WTC11 (cell line): ENCODE measurements at regions not wholly inside any gene's neighbourhood (a gene's known extent, or its start where the extent isn't known, plus 50 kb on each side); places are given as distances from the start of the nearest gene placed in this dataset.

Experiments used
- ATAC-seq: fragments of 200-7000 bp; cut with Tn5 transposase; 2 replicates; pipeline ENCODE4 v1.10.0; 2021; ENCODE audit warnings: mild to moderate bottlenecking, moderate library complexity
- CTCF ChIA-PET: fragments of 300-600 bp; sonication (Branson Sonifier 250); formaldehyde crosslinking; loops from one replicate; lab custom pipeline; 2021; ENCODE audit warnings: antibody characterized with exemption; lab: Charles Lee
- POLR2A ChIA-PET: fragments of 350-600 bp; sonication (Branson Sonifier 250); formaldehyde crosslinking; loops from one replicate; lab custom pipeline; 2021; ENCODE audit warnings: antibody characterized with exemption; lab: Charles Lee
- DNase-seq: peaks from one replicate; pipeline ENCODE4 v3.0.0; 2021; ENCODE audit warnings: low spot score
- H3K27ac Mint-ChIP-seq: 2 replicates; pipeline ENCODE4 v1.8.0; 2021; ENCODE audit warnings: mixed read lengths
- H3K27me3 Mint-ChIP-seq: 2 replicates; pipeline ENCODE4 v1.8.0; 2021; ENCODE audit warnings: low read depth, mild to moderate bottlenecking, moderate library complexity, mixed read lengths
- H3K36me3 Mint-ChIP-seq: 2 replicates; pipeline ENCODE4 v1.8.0; 2021; ENCODE audit warnings: mixed read lengths
- H3K4me1 Mint-ChIP-seq: 2 replicates; pipeline ENCODE4 v1.8.0; 2022; ENCODE audit warnings: mixed read lengths
- H3K4me3 Mint-ChIP-seq: 2 replicates; pipeline ENCODE4 v1.8.0; 2021; ENCODE audit warnings: mild to moderate bottlenecking, moderate library complexity, mixed read lengths
- H3K9me3 Mint-ChIP-seq: 2 replicates; pipeline ENCODE4 v1.8.0; 2021; ENCODE audit warnings: mixed read lengths
- AR ChIP-seq: fragments of 250-450 bp; sonication (Bioruptor Pico); IDR thresholded peaks from 2 replicates; pipeline ENCODE4 v1.9.0; 2021; ENCODE audit warnings: mild to moderate bottlenecking
- ARID4B ChIP-seq: sonication (generic); formaldehyde crosslinking; IDR thresholded peaks from 2 replicates; pipeline ENCODE4 v1.8.0; 2023; ENCODE audit warnings: missing genetic modification reagents, mild to moderate bottlenecking, borderline replicate concordance
- ATF3 ChIP-seq: sonication (generic); formaldehyde crosslinking; conservative IDR thresholded peaks from 2 replicates; pipeline ENCODE4 v1.8.1; 2022; ENCODE audit warnings: mild to moderate bottlenecking, missing genetic modification reagents
- E2F5 ChIP-seq: sonication (generic); formaldehyde crosslinking; IDR thresholded peaks from 2 replicates; pipeline ENCODE4 v1.8.1; 2022; ENCODE audit warnings: mild to moderate bottlenecking, moderate library complexity, missing genetic modification reagents
- FOXP4 ChIP-seq: sonication (generic); formaldehyde crosslinking; IDR thresholded peaks from 2 replicates; pipeline ENCODE4 v1.8.0; 2022; ENCODE audit warnings: mild to moderate bottlenecking, missing genetic modification reagents
- IRF2 ChIP-seq: sonication (generic); formaldehyde crosslinking; IDR thresholded peaks from 2 replicates; pipeline ENCODE4 v1.8.0; 2022; ENCODE audit warnings: low read depth, missing genetic modification reagents, borderline replicate concordance
- JUN ChIP-seq: sonication (generic); formaldehyde crosslinking; IDR thresholded peaks from 2 replicates; pipeline ENCODE4 v1.8.0; 2023; ENCODE audit warnings: mild to moderate bottlenecking, missing genetic modification reagents
- MAX ChIP-seq: sonication (generic); formaldehyde crosslinking; IDR thresholded peaks from 2 replicates; pipeline ENCODE4 v1.8.0; 2022; ENCODE audit warnings: mild to moderate bottlenecking, missing genetic modification reagents
- MYBL2 ChIP-seq: sonication (generic); formaldehyde crosslinking; IDR thresholded peaks from 2 replicates; pipeline ENCODE4 v1.8.1; 2023; ENCODE audit warnings: mild to moderate bottlenecking, moderate library complexity, missing genetic modification reagents
- NR2C2 ChIP-seq: sonication (generic); formaldehyde crosslinking; IDR thresholded peaks from 2 replicates; pipeline ENCODE4 v1.8.0; 2022; ENCODE audit warnings: mild to moderate bottlenecking, missing genetic modification reagents
- OVOL2 ChIP-seq: fragments of 250-450 bp; sonication (Bioruptor Pico); IDR thresholded peaks from 2 replicates; pipeline ENCODE4 v1.9.0; 2021; ENCODE audit warnings: mild to moderate bottlenecking, borderline replicate concordance
- PRDM15 ChIP-seq: sonication (generic); formaldehyde crosslinking; IDR thresholded peaks from 2 replicates; pipeline ENCODE4 v1.8.0; 2022; ENCODE audit warnings: missing genetic modification reagents
- PREB ChIP-seq: sonication (generic); formaldehyde crosslinking; IDR thresholded peaks from 2 replicates; pipeline ENCODE4 v1.8.1; 2022; ENCODE audit warnings: mild to moderate bottlenecking, missing genetic modification reagents, moderate library complexity, borderline replicate concordance
- RELA ChIP-seq: sonication (generic); formaldehyde crosslinking; IDR thresholded peaks from 2 replicates; pipeline ENCODE4 v1.8.1; 2022; ENCODE audit warnings: missing genetic modification reagents, mild to moderate bottlenecking, borderline replicate concordance
- ZBTB21 ChIP-seq: sonication (generic); formaldehyde crosslinking; IDR thresholded peaks from 2 replicates; pipeline ENCODE4 v1.8.1; 2023; ENCODE audit warnings: mild to moderate bottlenecking, missing genetic modification reagents, borderline replicate concordance
- ZMAT4 ChIP-seq: fragments of 250-450 bp; sonication (Bioruptor Pico); IDR thresholded peaks from 2 replicates; pipeline ENCODE4 v1.9.0; 2021; ENCODE audit warnings: mild to moderate bottlenecking
- ZNF121 ChIP-seq: sonication (generic); formaldehyde crosslinking; IDR thresholded peaks from 2 replicates; pipeline ENCODE4 v1.8.0; 2023; ENCODE audit warnings: missing genetic modification reagents

GRCh38 chr14:42732005-42732404 lies 1125.3 kb downstream of the LRFN5 start:
- Mint-ChIP-seq H3K27ac (no peak overlapping the region), H3K4me1 (no peaks in the 10 kb centered on the region), H3K36me3 (no peaks in the 10 kb centered on the region), H3K27me3 (no peaks in the 10 kb centered on the region), H3K9me3 (peaks cover 9% of the 10 kb centered on the region), H3K4me3 (no peak overlapping the region)
- ATAC-seq, result no peak
- TF ChIP-seq ZNF121 (CRISPR knock-in tag), result no peak
- TF ChIP-seq OVOL2 (CRISPR knock-in tag), result no peak
- no peak for TF ChIP-seq NR2C2 (CRISPR knock-in tag)
- no peak for TF ChIP-seq E2F5
- no peak for TF ChIP-seq FOXP4 (CRISPR knock-in tag)
- TF ChIP-seq RELA (CRISPR knock-in tag), result no peak
- DNase-seq, result no peak
- CTCF ChIA-PET, result no interaction called here
- POLR2A ChIA-PET, result no interaction called here

GRCh38 chr14:42731480-42731879 lies 1124.8 kb downstream of the LRFN5 start:
- Mint-ChIP-seq H3K27me3 (no peaks in the 10 kb centered on the region), H3K36me3 (no peaks in the 10 kb centered on the region), H3K4me1 (no peaks in the 10 kb centered on the region), H3K9me3 (peaks cover 10% of the 10 kb centered on the region), H3K4me3 (no peak overlapping the region), H3K27ac (no peak overlapping the region)
- ATAC-seq (no peak), DNase-seq (no peak)
- CTCF ChIA-PET, result no interaction called here
- POLR2A ChIA-PET, result no interaction called here
- TF ChIP-seq ZBTB21 (CRISPR knock-in tag) (no peak), ATF3 (CRISPR knock-in tag) (no peak), AR (no peak), IRF2 (CRISPR knock-in tag) (no peak), OVOL2 (CRISPR knock-in tag) (no peak), MYBL2 (CRISPR knock-in tag) (no peak), MAX (CRISPR knock-in tag) (no peak), PREB (CRISPR knock-in tag) (no peak), ZMAT4 (CRISPR knock-in tag) (no peak), JUN (CRISPR knock-in tag) (no peak), PRDM15 (CRISPR knock-in tag) (no peak), ARID4B (no peak)
